ENCODE measurements at regions not wholly inside any gene's neighbourhood (a gene's known extent, or its start where the extent isn't known, plus 50 kb on each side); places are given as distances from the start of the nearest gene placed in this dataset.

GRCh38 chr20:19141998-19142397 lies 70.4 kb upstream of the SLC24A3 start:
- H3K4me2 ChIP-seq (ENCODE audit: low read length), result no peak overlapping the region
- TF ChIP-seq CTCF (IDR thresholded peaks at IDR 0.05), result no peak

GRCh38 chr20:19143890-19144289 lies 68.6 kb upstream of the SLC24A3 start:
- H3K4me3 ChIP-seq (ENCODE audit: low read depth, low read length), result no peak overlapping the region
- TF ChIP-seq CTCF (IDR thresholded peaks at IDR 0.05), result no peak

More at GRCh38 chr20:19141998-19142397, 70.4 kb upstream of the SLC24A3 start:
- H3K4me1 ChIP-seq, result no peaks in the 10 kb centered on the region
- no peaks in the 10 kb centered on the region for H3K79me2 ChIP-seq
- no peak overlapping the region for H3K4me3 ChIP-seq (ENCODE audit: low read depth, low read length)
- no peak overlapping the region for H3K27ac ChIP-seq
- no peaks in the 10 kb centered on the region for H3K27me3 ChIP-seq (ENCODE audit: control insufficient read depth, insufficient read depth, low read length)
- no peaks in the 10 kb centered on the region for H3K36me3 ChIP-seq (ENCODE audit: control insufficient read depth, insufficient read depth, low read length)
- H3K9me3 ChIP-seq (ENCODE audit: control insufficient read depth, low read length), result no peaks in the 10 kb centered on the region
- H2AFZ ChIP-seq, result no peak overlapping the region
- no peak overlapping the region for H3K9ac ChIP-seq

GRCh38 chr20:19161336-19161735 lies 51.1 kb upstream of the SLC24A3 start:
- Histone ChIP-seq H3K27ac (no peak overlapping the region), H3K27me3 (ENCODE audit: control insufficient read depth, insufficient read depth, low read length) (no peaks in the 10 kb centered on the region), H3K4me3 (ENCODE audit: low read depth, low read length) (no peak overlapping the region), H2AFZ (no peak overlapping the region), H3K79me2 (no peaks in the 10 kb centered on the region), H3K4me1 (no peaks in the 10 kb centered on the region), H3K9ac (no peak overlapping the region), H3K4me2 (ENCODE audit: low read length) (no peak overlapping the region), H3K36me3 (ENCODE audit: control insufficient read depth, insufficient read depth, low read length) (no peaks in the 10 kb centered on the region), H3K9me3 (ENCODE audit: control insufficient read depth, low read length) (no peaks in the 10 kb centered on the region)
- TF ChIP-seq CTCF (IDR thresholded peaks at IDR 0.05), result no peak

More at GRCh38 chr20:19143890-19144289, 68.6 kb upstream of the SLC24A3 start:
- no peak overlapping the region for H2AFZ ChIP-seq
- H3K9ac ChIP-seq, result no peak overlapping the region
- no peaks in the 10 kb centered on the region for H3K36me3 ChIP-seq (ENCODE audit: control insufficient read depth, insufficient read depth, low read length)
- H3K27ac ChIP-seq, result no peak overlapping the region
- no peaks in the 10 kb centered on the region for H3K27me3 ChIP-seq (ENCODE audit: control insufficient read depth, insufficient read depth, low read length)
- no peaks in the 10 kb centered on the region for H3K9me3 ChIP-seq (ENCODE audit: control insufficient read depth, low read length)
- H3K4me2 ChIP-seq (ENCODE audit: low read length), result no peak overlapping the region
- no peaks in the 10 kb centered on the region for H3K4me1 ChIP-seq
- no peaks in the 10 kb centered on the region for H3K79me2 ChIP-seq
